HG03039 (cell line): ENCODE measurements at regions not wholly inside any gene's neighbourhood (a gene's known extent, or its start where the extent isn't known, plus 50 kb on each side); places are given as distances from the start of the nearest gene placed in this dataset.

Experiments used
- ATAC-seq: cut with Tn5 transposase; IDR thresholded peaks from one replicate; pipeline ENCODE4 v1.9.1; 2021; ENCODE audit warnings: mild to moderate bottlenecking, moderate library complexity; ENCODE audit not compliant: unreplicated experiment

DNA sequence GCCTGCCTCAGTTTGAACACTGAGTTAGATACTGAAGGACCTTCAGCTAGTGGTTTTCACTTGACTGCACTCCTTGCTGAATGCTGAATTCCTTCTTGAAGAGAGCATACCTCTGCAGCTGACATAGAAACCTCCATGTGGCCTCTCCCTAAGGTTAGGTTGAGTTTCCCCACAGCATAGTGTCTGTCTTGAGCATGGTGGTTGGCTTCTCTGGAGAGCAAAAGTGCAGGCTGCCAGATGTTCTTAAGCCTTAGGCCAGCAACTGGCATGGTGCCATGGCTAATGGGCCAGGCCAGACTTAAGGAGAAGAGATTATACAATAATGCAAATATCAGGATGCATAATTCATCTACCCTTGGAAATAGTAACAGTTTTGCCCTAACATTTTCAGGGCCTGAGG, 545.6 kb upstream of the ZNF385D start:
- no peak for ATAC-seq

- ATAC-seq = no peak
Observed at GRCh38 chr3:22297436-22297835, 546.4 kb upstream of the ZNF385D start.

- no peak for ATAC-seq
Observed at GRCh38 chr3:22306454-22306853, 555.4 kb upstream of the ZNF385D start.

DNA sequence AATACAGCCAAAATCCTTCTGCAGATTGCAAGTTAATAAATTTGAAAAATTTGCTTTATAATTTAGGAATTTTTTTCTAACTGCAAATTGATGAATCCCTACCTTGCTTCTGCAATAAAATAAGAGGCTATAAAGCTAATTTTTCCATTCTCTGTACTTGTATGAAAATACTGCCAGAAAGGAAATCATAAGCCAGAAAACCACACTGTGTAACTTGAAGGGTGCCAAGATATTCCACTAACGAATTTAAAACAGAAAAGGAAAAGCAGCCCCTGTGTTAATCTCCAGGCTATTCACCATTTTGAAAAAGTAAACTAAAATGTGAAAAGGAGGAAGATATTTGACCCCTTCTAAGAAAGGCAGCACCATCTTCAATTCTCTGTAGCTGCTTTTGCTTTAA, 557.9 kb upstream of the ZNF385D start:
- ATAC-seq = no peak

- ATAC-seq = no peak
Observed at GRCh38 chr3:22315925-22316324, 564.9 kb upstream of the ZNF385D start.

DNA sequence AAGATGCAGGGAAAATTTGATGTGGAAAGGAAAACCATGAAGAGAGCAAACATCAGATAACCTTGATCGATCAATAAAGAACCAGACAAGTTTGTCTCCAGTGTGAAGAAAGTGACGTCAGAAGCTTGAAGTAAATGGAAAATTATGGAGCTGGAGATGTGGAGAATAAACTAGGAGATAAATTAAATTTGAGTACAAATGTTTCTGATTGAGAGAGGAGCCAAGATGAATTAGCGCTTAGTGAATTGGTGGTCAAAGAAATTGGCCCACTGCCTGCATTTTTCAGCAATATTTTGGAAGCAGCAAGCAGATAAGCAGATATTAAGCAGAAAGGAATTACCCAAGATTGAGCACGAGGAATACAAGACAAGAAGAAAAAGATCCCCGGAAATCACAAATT, 567.3 kb upstream of the ZNF385D start:
- ATAC-seq = no peak

DNA sequence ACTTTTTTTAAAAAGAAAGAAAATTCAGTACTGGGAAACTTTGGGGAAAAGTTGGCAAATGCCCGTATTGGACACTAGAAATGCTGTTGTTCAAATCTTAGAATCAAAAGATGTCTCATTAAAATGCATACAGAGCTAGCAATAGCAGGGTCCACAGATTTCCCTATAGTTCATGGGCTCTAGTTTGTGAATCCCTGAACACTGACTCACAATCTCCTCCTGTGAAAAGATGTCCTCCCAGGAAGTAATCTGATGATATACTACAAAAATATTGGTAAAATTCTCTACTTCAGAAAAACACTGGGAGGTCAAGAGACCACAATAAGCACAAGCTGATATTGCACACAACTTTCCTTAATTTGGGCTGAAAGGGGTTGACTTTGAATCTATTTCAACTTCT, 568.4 kb upstream of the ZNF385D start:
- ATAC-seq = no peak

- no peak for ATAC-seq
Observed at GRCh38 chr3:22322861-22323260, 571.9 kb upstream of the ZNF385D start.

- no peak for ATAC-seq
Observed at GRCh38 chr3:22326305-22326704, 575.3 kb upstream of the ZNF385D start.

DNA sequence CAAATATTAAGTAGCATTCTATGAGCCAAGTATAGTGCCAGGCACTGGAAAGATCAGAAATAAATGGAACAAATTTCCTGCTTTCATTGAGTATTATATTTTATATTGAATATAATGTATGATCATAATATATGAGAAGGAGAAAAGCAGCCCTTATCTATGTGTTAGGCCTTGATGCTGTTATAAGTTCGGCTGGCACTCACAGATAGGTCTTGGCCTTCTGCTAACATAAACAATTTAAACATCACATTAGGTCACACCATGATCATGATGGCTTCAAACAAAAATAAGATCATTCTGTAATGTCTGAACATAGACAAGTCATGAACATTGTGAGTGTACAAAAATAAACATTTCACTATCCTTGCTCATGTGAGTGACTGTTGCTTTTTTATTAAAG, 584.0 kb upstream of the ZNF385D start:
- ATAC-seq = no peak

GRCh38 chr3:22349215-22349851, 598.3 kb upstream of the ZNF385D start:
- no peak for ATAC-seq

GRCh38 chr3:22351806-22352205, 600.8 kb upstream of the ZNF385D start:
- no peak for ATAC-seq

- no peak for ATAC-seq
Observed at GRCh38 chr3:22353126-22353525, 602.1 kb upstream of the ZNF385D start.

GRCh38 chr3:22358334-22358733, 607.3 kb upstream of the ZNF385D start:
- no peak for ATAC-seq

GRCh38 chr3:22360164-22360563, 609.2 kb upstream of the ZNF385D start:
- no peak for ATAC-seq

GRCh38 chr3:22360970-22361369, 610.0 kb upstream of the ZNF385D start:
- no peak for ATAC-seq

DNA sequence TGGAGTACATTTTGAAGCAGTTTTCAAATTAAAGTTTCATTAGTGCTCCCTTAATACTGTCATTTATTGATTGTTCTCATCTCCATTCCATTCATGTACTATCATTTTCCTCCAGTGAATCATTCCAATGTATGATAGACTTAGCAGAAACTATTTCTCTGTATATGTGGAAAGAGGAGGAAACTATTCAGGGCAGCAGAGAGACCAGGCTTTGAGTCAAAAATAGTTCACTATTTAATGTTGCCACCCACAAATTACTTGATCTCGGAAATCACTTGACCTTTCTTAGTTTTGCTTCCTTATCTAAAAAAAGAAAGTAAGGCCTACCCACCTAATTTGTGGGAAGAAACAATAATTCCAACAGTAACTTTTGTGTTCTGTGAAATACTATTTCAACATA, 610.5 kb upstream of the ZNF385D start:
- ATAC-seq = no peak

DNA sequence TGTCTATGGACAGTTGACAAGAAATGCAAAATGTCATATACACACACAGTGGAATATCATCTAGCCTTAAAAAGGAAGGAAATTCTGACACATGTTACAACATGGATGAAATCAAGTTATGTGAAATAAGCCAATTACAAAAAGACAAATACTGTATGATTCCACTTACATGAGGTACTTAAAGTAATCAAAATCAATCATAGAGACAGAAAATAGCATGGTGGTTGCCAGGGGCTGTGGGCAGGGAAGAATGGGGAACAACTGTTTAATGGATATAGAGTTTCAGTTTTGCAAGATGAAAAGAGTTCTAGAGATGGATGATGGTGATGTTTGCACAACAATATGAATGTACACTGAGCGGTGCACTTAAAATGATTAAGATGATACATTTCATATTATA, 613.8 kb upstream of the ZNF385D start:
- ATAC-seq = no peak

DNA sequence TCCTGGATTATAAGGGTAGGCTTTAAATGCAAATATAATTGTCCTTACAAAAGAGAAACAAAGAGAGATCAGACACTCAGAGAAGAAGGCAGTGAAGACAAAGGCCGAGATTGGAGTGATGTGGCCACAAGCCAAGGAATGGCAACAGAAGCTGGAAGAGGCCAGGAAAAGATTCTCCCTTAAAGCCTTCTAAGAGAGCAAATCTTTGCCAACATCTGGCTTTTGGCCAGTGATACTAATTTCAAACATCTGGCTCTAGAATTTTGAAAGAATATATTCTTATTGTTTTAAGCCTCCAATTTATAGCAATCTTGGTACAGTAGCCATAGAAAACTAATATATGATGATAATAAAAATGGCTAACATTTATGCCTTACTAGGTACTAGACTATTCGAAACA, 615.8 kb upstream of the ZNF385D start:
- no peak for ATAC-seq

- no peak for ATAC-seq
Observed at GRCh38 chr3:22371036-22371435, 620.0 kb upstream of the ZNF385D start.

DNA sequence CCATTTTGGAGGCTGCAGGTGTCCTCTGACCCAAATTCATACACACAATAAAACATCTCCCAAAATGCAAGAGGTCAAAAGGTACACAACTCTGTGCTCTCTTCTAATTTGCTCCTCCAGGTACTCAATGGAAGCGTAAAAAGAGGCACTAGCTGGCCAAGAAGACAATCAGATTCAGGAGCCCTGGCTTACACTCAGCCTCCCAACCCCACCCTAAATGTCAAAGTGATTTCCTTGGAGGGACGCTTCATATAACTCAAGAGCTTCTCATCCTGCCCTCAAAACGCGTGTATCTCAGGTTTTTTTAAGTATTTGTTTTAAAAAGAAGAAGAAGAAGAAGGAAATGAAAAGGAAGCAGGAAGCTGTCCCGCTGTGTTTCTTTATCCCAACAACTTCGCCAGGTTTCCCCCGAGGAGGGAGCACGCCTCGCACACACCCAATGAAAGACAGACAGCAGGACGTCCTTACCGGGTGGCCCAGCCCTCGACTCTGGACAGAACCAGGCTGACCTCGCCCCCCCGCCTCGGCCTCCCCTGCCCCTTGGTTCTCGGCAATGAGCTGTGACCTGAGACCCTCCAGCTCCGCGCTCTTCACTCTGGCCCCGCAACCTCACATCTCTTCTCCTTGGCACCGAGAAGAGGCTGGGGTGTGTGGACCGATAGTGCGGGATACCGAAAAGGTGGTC, 620.7 kb upstream of the ZNF385D start:
- no peak for ATAC-seq

DNA sequence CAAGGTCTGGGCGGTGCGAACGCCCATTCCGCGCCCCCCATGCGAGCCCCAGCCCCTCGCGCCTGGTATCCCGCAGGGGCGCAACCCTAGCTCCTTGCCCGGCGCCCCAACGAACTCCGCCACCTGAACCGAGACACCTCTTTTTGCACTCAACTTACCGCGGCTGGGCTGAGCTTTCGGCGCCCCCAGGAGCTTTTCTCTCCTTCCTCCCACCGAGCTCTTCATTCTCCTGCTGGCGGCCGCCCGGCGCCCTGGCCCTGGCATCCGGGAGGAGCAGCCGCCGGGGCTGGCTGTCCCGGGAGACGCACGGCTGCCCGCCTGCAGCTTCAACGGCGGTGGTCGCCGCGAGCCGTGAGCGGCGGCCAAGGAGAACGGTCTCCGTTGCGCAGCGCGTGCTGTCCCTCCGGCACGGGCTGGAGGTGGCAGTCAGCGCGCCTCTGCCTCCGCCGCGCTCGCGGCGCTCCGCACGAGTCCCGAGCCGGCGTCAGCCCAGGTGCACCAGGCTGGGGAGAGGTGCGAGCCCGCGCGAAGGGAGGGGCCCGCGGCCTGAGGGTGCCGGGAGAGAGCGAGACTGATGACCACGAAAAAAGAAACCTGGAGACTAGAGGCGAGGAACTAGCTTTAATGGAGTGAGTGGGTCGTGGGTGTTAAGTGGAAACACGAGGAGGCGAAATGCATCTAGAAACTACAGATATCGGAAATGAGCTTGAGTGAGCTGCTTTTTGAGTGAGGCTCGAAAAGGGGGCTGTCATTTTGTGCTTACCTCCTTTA, 621.5 kb upstream of the ZNF385D start:
- ATAC-seq = no peak
